H1 (cell line): ENCODE measurements at regions not wholly inside any gene's neighbourhood (a gene's known extent, or its start where the extent isn't known, plus 50 kb on each side); places are given as distances from the start of the nearest gene placed in this dataset.
"Not testable (repeated sequence)": the region's sequence is repeated elsewhere in the genome, so short reads cannot be mapped to it uniquely, and the experiment has no call there.

Experiments
- CTCF ChIA-PET: fragments of 300-600 bp; sonication (Branson Sonifier 250); formaldehyde crosslinking; loops from one replicate; lab custom pipeline; 2021; ENCODE audit not compliant: partially characterized antibody; lab: Charles Lee
- POLR2A ChIA-PET: fragments of 300-600 bp; sonication (Branson Sonifier 250); formaldehyde crosslinking; loops from one replicate; lab custom pipeline; 2021; ENCODE audit warnings: inconsistent platforms; ENCODE audit not compliant: partially characterized antibody; lab: Charles Lee
- DNase-seq, 2 experiments: peaks; one replicate each; pipeline versions ENCODE4 v3.0.0 to v3.0.0-alpha.2; 2010 to 2022; ENCODE audit warnings: low spot score in 2 of 2, low read depth in 1 of 2, mixed read lengths in 1 of 2
- FAIRE-seq: peaks from 2 replicates; lab custom pipeline; 2011; peaks lifted over from hg19 to GRCh38; lab: Jason Lieb, UNC
- H2AFZ ChIP-seq: 2 replicates; pipeline ENCODE4 v1.8.1; 2012; ENCODE audit warnings: low read length, inconsistent platforms
- H2AK5ac ChIP-seq: 2 replicates; pipeline ENCODE4 v1.6.1; 2013; ENCODE audit warnings: low read depth, low read length
- H2BK120ac ChIP-seq: replicated peaks from 2 replicates; pipeline ENCODE3; 2013; ENCODE audit warnings: low read depth, low read length, inconsistent platforms
- H2BK12ac ChIP-seq: 2 replicates; pipeline ENCODE4 v1.6.1; 2013; ENCODE audit warnings: low read depth, low read length
- H2BK15ac ChIP-seq: 2 replicates; pipeline ENCODE4 v1.6.1; 2013; ENCODE audit warnings: low read length
- H2BK20ac ChIP-seq: 2 replicates; pipeline ENCODE4 v1.6.1; 2013; ENCODE audit warnings: low read length
- H2BK5ac ChIP-seq: 2 replicates; pipeline ENCODE4 v1.6.1; 2013; ENCODE audit warnings: low read depth, low read length
- H3K14ac ChIP-seq: 2 replicates; pipeline ENCODE4 v1.6.1; 2013; ENCODE audit warnings: inconsistent platforms; ENCODE audit not compliant: insufficient read length
- H3K18ac ChIP-seq: 2 replicates; pipeline ENCODE4 v1.6.1; 2013; ENCODE audit warnings: low read length; ENCODE audit errors: extremely low read depth
- H3K23ac ChIP-seq: 2 replicates; pipeline ENCODE4 v1.6.1; 2013; ENCODE audit warnings: inconsistent platforms; ENCODE audit not compliant: insufficient read length
- H3K23me2 ChIP-seq: 2 replicates; pipeline ENCODE4 v1.6.1; 2013; ENCODE audit warnings: low read depth, low read length
- H3K27ac ChIP-seq: 2 replicates; pipeline ENCODE4 v1.6.1; 2011; ENCODE audit warnings: low read depth, low read length, inconsistent platforms
- H3K27me3 ChIP-seq, 4 experiments: replicated peaks in 1 of 4; 1 replicate in 1 of 4; 2 replicates in 3 of 4; pipeline versions ENCODE4 v1.6.1 to v1.8.1; 2011 to 2013; ENCODE audit warnings: low read length in 3 of 4, mild to moderate bottlenecking in 3 of 4, inconsistent platforms in 2 of 4, mixed read lengths in 2 of 4, moderate library complexity in 1 of 4; ENCODE audit not compliant: control insufficient read depth in 3 of 4, insufficient read depth in 3 of 4; ENCODE audit errors: extremely low read depth in 1 of 4
- H3K36me3 ChIP-seq, 4 experiments: 2 replicates each; pipeline versions ENCODE4 v1.6.1 to v1.8.1; 2011 to 2013; ENCODE audit warnings: mild to moderate bottlenecking in 4 of 4, low read length in 3 of 4, moderate library complexity in 2 of 4, control low read depth in 1 of 4, inconsistent platforms in 1 of 4; ENCODE audit not compliant: insufficient read depth in 4 of 4, control insufficient read depth in 2 of 4
- H3K4ac ChIP-seq: replicated peaks from 2 replicates; pipeline ENCODE3; 2013; ENCODE audit warnings: low read length, low read depth, mixed read lengths, inconsistent platforms; ENCODE audit not compliant: insufficient read length
- H3K4me1 ChIP-seq, 4 experiments: replicated peaks in 1 of 4; 1 replicate in 1 of 4; 2 replicates in 3 of 4; pipeline versions ENCODE4 v1.6.1 to v1.8.1; 2011 to 2013; ENCODE audit warnings: low read length in 3 of 4, inconsistent platforms in 2 of 4, mixed read lengths in 1 of 4; ENCODE audit not compliant: insufficient read depth in 4 of 4, control insufficient read depth in 3 of 4
- H3K4me2 ChIP-seq, 2 experiments: 2 replicates each; pipeline versions ENCODE4 v1.6.1 to v1.8.1; 2011 to 2013; ENCODE audit warnings: low read depth in 2 of 2, low read length in 2 of 2, control low read depth in 1 of 2, inconsistent platforms in 1 of 2, mild to moderate bottlenecking in 1 of 2; ENCODE audit not compliant: insufficient read depth in 1 of 2
- H3K4me3 ChIP-seq, 4 experiments: fragments of 200-600, 300-600 bp in 1 of 4; sonication (generic), shearing (Covaris generic), sonication (Bioruptor Twin) in 1 of 4; 2 replicates each; pipeline versions ENCODE4 v1.5.1 to v1.8.1; 2011 to 2016; ENCODE audit warnings: low read length in 4 of 4, low read depth in 3 of 4, control low read depth in 2 of 4, inconsistent platforms in 2 of 4, mild to moderate bottlenecking in 2 of 4, mixed read lengths in 1 of 4, moderate library complexity in 1 of 4; ENCODE audit not compliant: insufficient read depth in 2 of 4; ENCODE audit errors: extremely low read depth in 1 of 4
- H3K56ac ChIP-seq: replicated peaks from 2 replicates; pipeline ENCODE3; 2013; ENCODE audit warnings: low read depth, mild to moderate bottlenecking, mixed read lengths, low read length, inconsistent platforms; ENCODE audit not compliant: insufficient read length
- H3K79me1 ChIP-seq: 2 replicates; pipeline ENCODE4 v1.6.1; 2013; ENCODE audit warnings: low read depth, low read length, control low read depth
- H3K79me2 ChIP-seq, 2 experiments: 2 replicates each; pipeline versions ENCODE4 v1.6.1 to v1.8.1; 2012 to 2013; ENCODE audit warnings: low read length in 2 of 2, mild to moderate bottlenecking in 2 of 2, inconsistent platforms in 1 of 2; ENCODE audit not compliant: insufficient read depth in 2 of 2, control insufficient read depth in 1 of 2
- H3K9ac ChIP-seq, 4 experiments: replicated peaks in 1 of 4; 1 replicate in 1 of 4; 2 replicates in 3 of 4; pipeline versions ENCODE4 v1.6.1 to v1.8.1; 2011 to 2013; ENCODE audit warnings: low read depth in 3 of 4, low read length in 3 of 4, control low read depth in 2 of 4, mild to moderate bottlenecking in 2 of 4, moderate library complexity in 2 of 4, inconsistent platforms in 1 of 4; ENCODE audit errors: extremely low read depth in 1 of 4
- H3K9me3 ChIP-seq, 2 experiments: 2 replicates each; pipeline versions ENCODE4 v1.6.1 to v1.8.1; 2012 to 2013; ENCODE audit warnings: mild to moderate bottlenecking in 2 of 2, moderate library complexity in 2 of 2, control low read depth in 1 of 2, inconsistent platforms in 1 of 2, low read depth in 1 of 2, low read length in 1 of 2, mixed read lengths in 1 of 2; ENCODE audit not compliant: insufficient read depth in 2 of 2
- H4K20me1 ChIP-seq, 2 experiments: replicated peaks in 1 of 2; 2 replicates each; pipeline versions ENCODE3 to v1.8.1; 2011 to 2013; ENCODE audit warnings: inconsistent platforms in 2 of 2, low read length in 2 of 2, mild to moderate bottlenecking in 1 of 2; ENCODE audit not compliant: insufficient read depth in 2 of 2, control insufficient read depth in 1 of 2
- H4K5ac ChIP-seq: 2 replicates; pipeline ENCODE4 v1.6.1; 2013; ENCODE audit warnings: low read length, low read depth, mixed read lengths, inconsistent platforms; ENCODE audit not compliant: insufficient read length
- H4K8ac ChIP-seq: 2 replicates; pipeline ENCODE4 v1.8.0; 2013; ENCODE audit warnings: mild to moderate bottlenecking, moderate library complexity, low read length, inconsistent platforms; ENCODE audit not compliant: insufficient read depth; ENCODE audit errors: extremely low read depth
- H4K91ac ChIP-seq: replicated peaks from 2 replicates; pipeline ENCODE3; 2013; ENCODE audit warnings: low read length, mixed read lengths, inconsistent platforms; ENCODE audit not compliant: insufficient read length
- WGBS, 2 experiments: shearing (Covaris generic) in 1 of 2; methylation state at CpG; one replicate each; pipeline versions ENCODE4 v1.1.6 to v1.1.7; 2013 to 2015; ENCODE audit warnings: low lambda C conversion rate in 2 of 2, mixed read lengths in 2 of 2, inconsistent platforms in 1 of 2, low coverage in 1 of 2, missing lambda C conversion rate in 1 of 2; ENCODE audit not compliant: insufficient replicate concordance in 2 of 2, insufficient coverage in 1 of 2, insufficient read length in 1 of 2; ENCODE audit errors: extremely low coverage in 1 of 2, missing lambda C conversion rate in 1 of 2; 5-methylcytosine and 5-hydroxymethylcytosine counted together

- H4K91ac ChIP-seq, H2BK120ac ChIP-seq, H3K14ac ChIP-seq, H2BK5ac ChIP-seq, H2BK15ac ChIP-seq, H3K79me2 ChIP-seq, CTCF ChIA-PET, H3K4me2 ChIP-seq, H3K9me3 ChIP-seq, H2BK12ac ChIP-seq, H3K4ac ChIP-seq, DNase-seq, H3K79me1 ChIP-seq, FAIRE-seq, H3K18ac ChIP-seq, H2BK20ac ChIP-seq, H4K5ac ChIP-seq, H3K27me3 ChIP-seq, H3K4me1 ChIP-seq, H2AFZ ChIP-seq, H2AK5ac ChIP-seq, H4K8ac ChIP-seq, H3K36me3 ChIP-seq, H3K4me3 ChIP-seq, H3K23ac ChIP-seq, H3K23me2 ChIP-seq, H3K27ac ChIP-seq, H4K20me1 ChIP-seq, POLR2A ChIA-PET, H3K56ac ChIP-seq, H3K9ac ChIP-seq: not testable (repeated sequence)
- WGBS, 2 experiments: 54% methylated on average over 3 of the region's 4 CpGs; no CpG with 5 or more reads in 1 of the 2 experiments
Measured at GRCh38 chr7:32775809-32776208, 115.8 kb downstream of the KBTBD2 start.
